Thyroid gland (tissue), 4 donors: ENCODE measurements at regions not wholly inside any gene's neighbourhood (a gene's known extent, or its start where the extent isn't known, plus 50 kb on each side); places are given as distances from the start of the nearest gene placed in this dataset.

Source experiments
- POLR2A ChIP-seq, 2 donors: fragments of 450-650 bp; IDR thresholded peaks; one replicate each; pipeline ENCODE4 v1.6.1; 2017; ENCODE audit warnings: antibody characterized with exemption in 2 of 2, mild to moderate bottlenecking in 2 of 2, moderate library complexity in 1 of 2
- TF ChIP-seq, protein P1 (sequence below), 6 experiments: fragments of 200-600 bp in 3 of 6; fragments of 450-650 bp in 3 of 6; sonication (generic) in 3 of 6; IDR thresholded peaks; one replicate each; pipeline ENCODE4 v1.5.1; 2016 to 2019; ENCODE audit warnings: antibody characterized with exemption in 6 of 6, mild to moderate bottlenecking in 2 of 6, inconsistent platforms in 1 of 6, moderate library complexity in 1 of 6

GRCh38 chr6:110551088-110551487, 74.7 kb upstream of the SLC22A16 start:
- TF ChIP-seq, protein P1, sequence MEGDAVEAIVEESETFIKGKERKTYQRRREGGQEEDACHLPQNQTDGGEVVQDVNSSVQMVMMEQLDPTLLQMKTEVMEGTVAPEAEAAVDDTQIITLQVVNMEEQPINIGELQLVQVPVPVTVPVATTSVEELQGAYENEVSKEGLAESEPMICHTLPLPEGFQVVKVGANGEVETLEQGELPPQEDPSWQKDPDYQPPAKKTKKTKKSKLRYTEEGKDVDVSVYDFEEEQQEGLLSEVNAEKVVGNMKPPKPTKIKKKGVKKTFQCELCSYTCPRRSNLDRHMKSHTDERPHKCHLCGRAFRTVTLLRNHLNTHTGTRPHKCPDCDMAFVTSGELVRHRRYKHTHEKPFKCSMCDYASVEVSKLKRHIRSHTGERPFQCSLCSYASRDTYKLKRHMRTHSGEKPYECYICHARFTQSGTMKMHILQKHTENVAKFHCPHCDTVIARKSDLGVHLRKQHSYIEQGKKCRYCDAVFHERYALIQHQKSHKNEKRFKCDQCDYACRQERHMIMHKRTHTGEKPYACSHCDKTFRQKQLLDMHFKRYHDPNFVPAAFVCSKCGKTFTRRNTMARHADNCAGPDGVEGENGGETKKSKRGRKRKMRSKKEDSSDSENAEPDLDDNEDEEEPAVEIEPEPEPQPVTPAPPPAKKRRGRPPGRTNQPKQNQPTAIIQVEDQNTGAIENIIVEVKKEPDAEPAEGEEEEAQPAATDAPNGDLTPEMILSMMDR (IDR thresholded peaks at IDR 0.05): no peak
- TF ChIP-seq POLR2A (IDR thresholded peaks at IDR 0.05): no peak
